ENCODE measurements at regions not wholly inside any gene's neighbourhood (a gene's known extent, or its start where the extent isn't known, plus 50 kb on each side); places are given as distances from the start of the nearest gene placed in this dataset.

DNA sequence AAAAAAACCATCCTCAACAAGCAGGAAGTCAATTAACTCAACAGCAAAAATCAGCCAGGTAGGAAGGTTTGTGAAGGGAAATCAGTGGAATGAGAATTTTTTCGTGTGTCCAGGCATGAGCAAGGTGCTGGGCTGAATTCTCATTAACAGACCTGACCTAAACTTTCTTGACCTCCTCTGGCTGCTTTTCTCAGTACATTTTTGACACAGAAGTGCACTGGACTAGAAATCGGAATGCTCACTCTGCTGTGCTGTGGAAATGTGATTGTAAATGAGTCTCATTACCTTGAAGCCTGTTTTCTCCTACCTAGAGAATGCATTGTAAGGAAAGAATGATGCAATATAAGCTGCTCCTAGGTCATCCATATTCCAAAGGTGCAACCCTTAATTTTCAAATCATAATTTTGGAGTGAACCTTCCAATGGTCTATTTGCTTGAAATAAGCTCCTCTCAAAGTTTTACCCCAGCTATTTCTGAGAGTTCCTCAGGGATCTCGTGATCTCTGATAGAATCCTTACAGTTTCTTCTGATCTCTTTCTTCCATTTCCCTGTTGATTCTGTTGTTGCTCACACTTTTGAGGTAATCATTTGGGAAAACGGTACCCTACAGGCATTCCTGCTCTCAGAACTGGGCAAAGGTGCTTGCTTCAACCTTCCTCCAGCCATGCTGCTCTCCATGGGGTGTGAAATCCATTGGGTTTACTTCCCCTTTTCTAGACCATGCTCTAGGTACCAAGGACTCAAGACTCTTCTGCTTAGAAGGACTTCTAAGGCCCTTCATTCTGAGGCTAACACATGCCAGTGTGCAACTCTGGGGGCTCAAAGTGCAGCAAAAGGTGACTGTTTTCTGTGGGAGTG lies 104.9 kb upstream of the ITPRID2 start (continued):
- TF ChIP-seq HNRNPK (IDR thresholded peaks at IDR 0.05; ENCODE audit: low read depth, low read length, poor library complexity, severe bottlenecking), result no peak
- no peak for TF ChIP-seq ZNF347 (CRISPR knock-in tag; IDR thresholded peaks at IDR 0.05; ENCODE audit: low read depth)
- no peak for TF ChIP-seq ZNF133 (CRISPR knock-in tag; IDR thresholded peaks at IDR 0.05)
- TF ChIP-seq, protein P1, sequence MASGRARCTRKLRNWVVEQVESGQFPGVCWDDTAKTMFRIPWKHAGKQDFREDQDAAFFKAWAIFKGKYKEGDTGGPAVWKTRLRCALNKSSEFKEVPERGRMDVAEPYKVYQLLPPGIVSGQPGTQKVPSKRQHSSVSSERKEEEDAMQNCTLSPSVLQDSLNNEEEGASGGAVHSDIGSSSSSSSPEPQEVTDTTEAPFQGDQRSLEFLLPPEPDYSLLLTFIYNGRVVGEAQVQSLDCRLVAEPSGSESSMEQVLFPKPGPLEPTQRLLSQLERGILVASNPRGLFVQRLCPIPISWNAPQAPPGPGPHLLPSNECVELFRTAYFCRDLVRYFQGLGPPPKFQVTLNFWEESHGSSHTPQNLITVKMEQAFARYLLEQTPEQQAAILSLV (tag; IDR thresholded peaks at IDR 0.05), result peak; percentile 21; the same call in 1 of the 2 replicates
- TF ChIP-seq SOX6 (IDR thresholded peaks at IDR 0.05), result no peak
- no peak for TF ChIP-seq ZNF384 (IDR thresholded peaks at IDR 0.05; ENCODE audit: low read depth, low read length)
- no peak for TF ChIP-seq TGIF2 (CRISPR knock-in tag; IDR thresholded peaks at IDR 0.05)
- TF ChIP-seq YY1 (IDR thresholded peaks at IDR 0.05; ENCODE audit: borderline replicate concordance in 1 of 3, control insufficient read depth in 1 of 3, extremely low read depth in 1 of 3, insufficient read depth in 3 of 3, insufficient read length in 1 of 3, insufficient replicate concordance in 2 of 3, low read depth in 1 of 3, low read length in 2 of 3), result no peak
- TF ChIP-seq CCNT2 (IDR thresholded peaks at IDR 0.05; ENCODE audit: borderline replicate concordance, extremely low read depth, insufficient read length, low read depth, low read length), result no peak
- TF ChIP-seq, protein P2, sequence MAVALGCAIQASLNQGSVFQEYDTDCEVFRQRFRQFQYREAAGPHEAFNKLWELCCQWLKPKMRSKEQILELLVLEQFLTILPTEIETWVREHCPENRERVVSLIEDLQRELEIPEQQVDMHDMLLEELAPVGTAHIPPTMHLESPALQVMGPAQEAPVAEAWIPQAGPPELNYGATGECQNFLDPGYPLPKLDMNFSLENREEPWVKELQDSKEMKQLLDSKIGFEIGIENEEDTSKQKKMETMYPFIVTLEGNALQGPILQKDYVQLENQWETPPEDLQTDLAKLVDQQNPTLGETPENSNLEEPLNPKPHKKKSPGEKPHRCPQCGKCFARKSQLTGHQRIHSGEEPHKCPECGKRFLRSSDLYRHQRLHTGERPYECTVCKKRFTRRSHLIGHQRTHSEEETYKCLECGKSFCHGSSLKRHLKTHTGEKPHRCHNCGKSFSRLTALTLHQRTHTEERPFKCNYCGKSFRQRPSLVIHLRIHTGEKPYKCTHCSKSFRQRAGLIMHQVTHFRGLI (CRISPR knock-in tag; IDR thresholded peaks at IDR 0.05), result peak; percentile 66; the same call in 1 of the 2 replicates
- TF ChIP-seq ZNF311 (CRISPR knock-in tag; IDR thresholded peaks at IDR 0.05), result peak; percentile 67; the same call in 1 of the 2 replicates
- TF ChIP-seq, protein P3, sequence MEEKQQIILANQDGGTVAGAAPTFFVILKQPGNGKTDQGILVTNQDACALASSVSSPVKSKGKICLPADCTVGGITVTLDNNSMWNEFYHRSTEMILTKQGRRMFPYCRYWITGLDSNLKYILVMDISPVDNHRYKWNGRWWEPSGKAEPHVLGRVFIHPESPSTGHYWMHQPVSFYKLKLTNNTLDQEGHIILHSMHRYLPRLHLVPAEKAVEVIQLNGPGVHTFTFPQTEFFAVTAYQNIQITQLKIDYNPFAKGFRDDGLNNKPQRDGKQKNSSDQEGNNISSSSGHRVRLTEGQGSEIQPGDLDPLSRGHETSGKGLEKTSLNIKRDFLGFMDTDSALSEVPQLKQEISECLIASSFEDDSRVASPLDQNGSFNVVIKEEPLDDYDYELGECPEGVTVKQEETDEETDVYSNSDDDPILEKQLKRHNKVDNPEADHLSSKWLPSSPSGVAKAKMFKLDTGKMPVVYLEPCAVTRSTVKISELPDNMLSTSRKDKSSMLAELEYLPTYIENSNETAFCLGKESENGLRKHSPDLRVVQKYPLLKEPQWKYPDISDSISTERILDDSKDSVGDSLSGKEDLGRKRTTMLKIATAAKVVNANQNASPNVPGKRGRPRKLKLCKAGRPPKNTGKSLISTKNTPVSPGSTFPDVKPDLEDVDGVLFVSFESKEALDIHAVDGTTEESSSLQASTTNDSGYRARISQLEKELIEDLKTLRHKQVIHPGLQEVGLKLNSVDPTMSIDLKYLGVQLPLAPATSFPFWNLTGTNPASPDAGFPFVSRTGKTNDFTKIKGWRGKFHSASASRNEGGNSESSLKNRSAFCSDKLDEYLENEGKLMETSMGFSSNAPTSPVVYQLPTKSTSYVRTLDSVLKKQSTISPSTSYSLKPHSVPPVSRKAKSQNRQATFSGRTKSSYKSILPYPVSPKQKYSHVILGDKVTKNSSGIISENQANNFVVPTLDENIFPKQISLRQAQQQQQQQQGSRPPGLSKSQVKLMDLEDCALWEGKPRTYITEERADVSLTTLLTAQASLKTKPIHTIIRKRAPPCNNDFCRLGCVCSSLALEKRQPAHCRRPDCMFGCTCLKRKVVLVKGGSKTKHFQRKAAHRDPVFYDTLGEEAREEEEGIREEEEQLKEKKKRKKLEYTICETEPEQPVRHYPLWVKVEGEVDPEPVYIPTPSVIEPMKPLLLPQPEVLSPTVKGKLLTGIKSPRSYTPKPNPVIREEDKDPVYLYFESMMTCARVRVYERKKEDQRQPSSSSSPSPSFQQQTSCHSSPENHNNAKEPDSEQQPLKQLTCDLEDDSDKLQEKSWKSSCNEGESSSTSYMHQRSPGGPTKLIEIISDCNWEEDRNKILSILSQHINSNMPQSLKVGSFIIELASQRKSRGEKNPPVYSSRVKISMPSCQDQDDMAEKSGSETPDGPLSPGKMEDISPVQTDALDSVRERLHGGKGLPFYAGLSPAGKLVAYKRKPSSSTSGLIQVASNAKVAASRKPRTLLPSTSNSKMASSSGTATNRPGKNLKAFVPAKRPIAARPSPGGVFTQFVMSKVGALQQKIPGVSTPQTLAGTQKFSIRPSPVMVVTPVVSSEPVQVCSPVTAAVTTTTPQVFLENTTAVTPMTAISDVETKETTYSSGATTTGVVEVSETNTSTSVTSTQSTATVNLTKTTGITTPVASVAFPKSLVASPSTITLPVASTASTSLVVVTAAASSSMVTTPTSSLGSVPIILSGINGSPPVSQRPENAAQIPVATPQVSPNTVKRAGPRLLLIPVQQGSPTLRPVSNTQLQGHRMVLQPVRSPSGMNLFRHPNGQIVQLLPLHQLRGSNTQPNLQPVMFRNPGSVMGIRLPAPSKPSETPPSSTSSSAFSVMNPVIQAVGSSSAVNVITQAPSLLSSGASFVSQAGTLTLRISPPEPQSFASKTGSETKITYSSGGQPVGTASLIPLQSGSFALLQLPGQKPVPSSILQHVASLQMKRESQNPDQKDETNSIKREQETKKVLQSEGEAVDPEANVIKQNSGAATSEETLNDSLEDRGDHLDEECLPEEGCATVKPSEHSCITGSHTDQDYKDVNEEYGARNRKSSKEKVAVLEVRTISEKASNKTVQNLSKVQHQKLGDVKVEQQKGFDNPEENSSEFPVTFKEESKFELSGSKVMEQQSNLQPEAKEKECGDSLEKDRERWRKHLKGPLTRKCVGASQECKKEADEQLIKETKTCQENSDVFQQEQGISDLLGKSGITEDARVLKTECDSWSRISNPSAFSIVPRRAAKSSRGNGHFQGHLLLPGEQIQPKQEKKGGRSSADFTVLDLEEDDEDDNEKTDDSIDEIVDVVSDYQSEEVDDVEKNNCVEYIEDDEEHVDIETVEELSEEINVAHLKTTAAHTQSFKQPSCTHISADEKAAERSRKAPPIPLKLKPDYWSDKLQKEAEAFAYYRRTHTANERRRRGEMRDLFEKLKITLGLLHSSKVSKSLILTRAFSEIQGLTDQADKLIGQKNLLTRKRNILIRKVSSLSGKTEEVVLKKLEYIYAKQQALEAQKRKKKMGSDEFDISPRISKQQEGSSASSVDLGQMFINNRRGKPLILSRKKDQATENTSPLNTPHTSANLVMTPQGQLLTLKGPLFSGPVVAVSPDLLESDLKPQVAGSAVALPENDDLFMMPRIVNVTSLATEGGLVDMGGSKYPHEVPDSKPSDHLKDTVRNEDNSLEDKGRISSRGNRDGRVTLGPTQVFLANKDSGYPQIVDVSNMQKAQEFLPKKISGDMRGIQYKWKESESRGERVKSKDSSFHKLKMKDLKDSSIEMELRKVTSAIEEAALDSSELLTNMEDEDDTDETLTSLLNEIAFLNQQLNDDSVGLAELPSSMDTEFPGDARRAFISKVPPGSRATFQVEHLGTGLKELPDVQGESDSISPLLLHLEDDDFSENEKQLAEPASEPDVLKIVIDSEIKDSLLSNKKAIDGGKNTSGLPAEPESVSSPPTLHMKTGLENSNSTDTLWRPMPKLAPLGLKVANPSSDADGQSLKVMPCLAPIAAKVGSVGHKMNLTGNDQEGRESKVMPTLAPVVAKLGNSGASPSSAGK (IDR thresholded peaks at IDR 0.05), result peak; percentile 68
